Stimulated activated CD4-positive, alpha-beta T cell treated with anti-CD3 and anti-CD28 coated beads, Interleukin-2, amount 100 ng/mL, for 48 hours (primary cell): ENCODE measurements at regions not wholly inside any gene's neighbourhood (a gene's known extent, or its start where the extent isn't known, plus 50 kb on each side); places are given as distances from the start of the nearest gene placed in this dataset.
"Not testable (repeated sequence)": the region's sequence is repeated elsewhere in the genome, so short reads cannot be mapped to it uniquely, and the experiment has no call there.

ENCODE experiments used
- DNase-seq, 2 donors: peaks; one replicate each; pipeline ENCODE4 v3.0.0-alpha.2; 2020

- DNase-seq = no peak
These were observed 1643.5 kb downstream of the TP53TG3F start for GRCh38 chr16:35102780-35103403.

GRCh38 chr16:35111772-35112171 lies 1652.4 kb downstream of the TP53TG3F start:
- not testable (repeated sequence) for DNase-seq

GRCh38 chr16:35131429-35131828 lies 1672.0 kb downstream of the TP53TG3F start:
- DNase-seq = no peak

- no peak for DNase-seq
These were observed 1675.1 kb downstream of the TP53TG3F start for GRCh38 chr16:35134471-35134870.

GRCh38 chr16:35140293-35140986 lies 1681.0 kb downstream of the TP53TG3F start:
- no peak for DNase-seq

GRCh38 chr16:35141303-35141702 lies 1681.9 kb downstream of the TP53TG3F start:
- no peak for DNase-seq

- DNase-seq = no peak
These were observed 1682.9 kb downstream of the TP53TG3F start for GRCh38 chr16:35142147-35142808.

- DNase-seq = no peak
These were observed 1683.4 kb downstream of the TP53TG3F start for GRCh38 chr16:35142809-35143192.

GRCh38 chr16:35144212-35144932 lies 1685.0 kb downstream of the TP53TG3F start:
- no peak for DNase-seq

- no peak for DNase-seq
These were observed 1686.8 kb downstream of the TP53TG3F start for GRCh38 chr16:35146031-35146710.

- DNase-seq = no peak
These were observed 1687.5 kb downstream of the TP53TG3F start for GRCh38 chr16:35146723-35147458.

- DNase-seq = no peak
These were observed 1688.4 kb downstream of the TP53TG3F start for GRCh38 chr16:35147556-35148504.

- no peak for DNase-seq
These were observed 1689.3 kb downstream of the TP53TG3F start for GRCh38 chr16:35148748-35149147.

- DNase-seq = no peak
These were observed 1690.1 kb downstream of the TP53TG3F start for GRCh38 chr16:35149550-35149949.

GRCh38 chr16:35150805-35151312 lies 1691.4 kb downstream of the TP53TG3F start:
- no peak for DNase-seq

- DNase-seq = no peak
These were observed 1692.7 kb downstream of the TP53TG3F start for GRCh38 chr16:35152067-35152627.

GRCh38 chr16:35154627-35155026 lies 1695.2 kb downstream of the TP53TG3F start:
- DNase-seq = no peak

- not testable (repeated sequence) for DNase-seq
These were observed 1698.1 kb downstream of the TP53TG3F start for GRCh38 chr16:35157549-35157948.

GRCh38 chr16:35169324-35169723 lies 1709.9 kb downstream of the TP53TG3F start:
- DNase-seq = not testable (repeated sequence)

- not testable (repeated sequence) for DNase-seq
These were observed 1710.6 kb downstream of the TP53TG3F start for GRCh38 chr16:35170061-35170460.
